Renal cortex interstitium (tissue), 11 donors: ENCODE measurements at regions not wholly inside any gene's neighbourhood (a gene's known extent, or its start where the extent isn't known, plus 50 kb on each side); places are given as distances from the start of the nearest gene placed in this dataset.
A peak's percentile ranks its signal among the peaks of the same experiment; 100 is the strongest.
"Not testable (repeated sequence)": the region's sequence is repeated elsewhere in the genome, so short reads cannot be mapped to it uniquely, and the experiment has no call there.

Source experiments
- DNase-seq, 11 donors: peaks; one replicate each; pipeline ENCODE4 v3.0.0-alpha.2; 2013; ENCODE audit warnings: low read depth in 9 of 11, low spot score in 4 of 11; ENCODE audit errors: extremely low read depth in 1 of 11

DNA sequence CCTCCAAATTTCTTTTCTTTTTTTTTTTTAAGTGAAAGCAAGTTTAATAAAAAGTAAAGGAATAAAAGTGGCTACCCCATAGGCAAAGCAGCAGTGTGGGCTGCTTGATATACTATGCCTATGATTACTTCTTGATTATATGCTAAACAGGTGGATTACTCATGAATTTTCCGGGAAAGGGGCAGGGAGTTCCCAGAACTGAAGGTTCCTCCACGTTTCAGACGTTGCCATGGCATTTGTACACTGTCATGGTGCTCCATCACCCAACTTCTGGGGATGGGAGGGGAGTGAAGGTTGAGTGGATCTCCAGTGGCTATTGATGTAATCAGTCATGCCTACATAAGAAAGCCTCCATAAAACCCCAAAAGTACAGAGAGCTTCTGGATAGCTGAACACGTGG, 176.2 kb downstream of the CYP26B1 start:
- no peak for DNase-seq

DNA sequence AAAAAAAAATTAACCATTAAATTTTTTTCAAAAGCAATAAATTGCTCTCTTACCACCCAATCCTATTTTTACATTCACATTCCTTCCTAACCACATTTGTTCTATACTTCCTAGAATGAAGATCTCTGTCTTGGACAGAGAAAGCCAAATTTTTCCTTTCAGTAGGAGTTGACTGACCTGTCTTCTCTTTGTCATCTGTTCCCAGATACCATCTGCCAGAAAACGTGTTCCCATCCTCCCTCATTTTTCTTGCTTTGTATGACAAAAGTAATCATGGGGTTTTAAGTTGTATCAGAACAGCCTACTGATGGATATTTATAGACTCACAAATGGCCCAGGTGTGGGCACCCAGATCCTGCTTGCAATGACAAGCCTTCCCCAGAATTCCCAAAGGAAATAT, 182.1 kb downstream of the CYP26B1 start:
- no peak for DNase-seq

GRCh38 chr2:71962911-71963694, 184.6 kb downstream of the CYP26B1 start:
- no peak for DNase-seq

DNA sequence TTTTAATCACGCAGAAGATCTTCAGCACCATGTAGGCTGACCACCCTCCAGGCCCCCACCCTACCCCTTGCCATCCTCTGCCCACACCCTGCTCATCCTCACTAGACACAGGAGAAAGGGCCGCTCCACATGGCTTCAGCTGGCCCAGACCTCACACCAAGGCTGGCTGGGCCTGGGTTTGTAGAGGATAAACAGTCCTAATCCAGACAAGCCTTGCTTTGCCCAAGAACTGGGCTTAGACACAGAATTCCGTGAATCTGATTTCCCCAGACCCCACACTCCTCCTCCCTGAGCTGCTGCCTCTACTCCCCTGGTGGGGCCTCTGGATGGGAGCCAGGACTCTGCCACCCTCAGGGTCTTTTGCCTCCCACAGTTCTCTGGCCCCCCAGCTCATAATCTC, 185.3 kb downstream of the CYP26B1 start:
- no peak for DNase-seq

DNA sequence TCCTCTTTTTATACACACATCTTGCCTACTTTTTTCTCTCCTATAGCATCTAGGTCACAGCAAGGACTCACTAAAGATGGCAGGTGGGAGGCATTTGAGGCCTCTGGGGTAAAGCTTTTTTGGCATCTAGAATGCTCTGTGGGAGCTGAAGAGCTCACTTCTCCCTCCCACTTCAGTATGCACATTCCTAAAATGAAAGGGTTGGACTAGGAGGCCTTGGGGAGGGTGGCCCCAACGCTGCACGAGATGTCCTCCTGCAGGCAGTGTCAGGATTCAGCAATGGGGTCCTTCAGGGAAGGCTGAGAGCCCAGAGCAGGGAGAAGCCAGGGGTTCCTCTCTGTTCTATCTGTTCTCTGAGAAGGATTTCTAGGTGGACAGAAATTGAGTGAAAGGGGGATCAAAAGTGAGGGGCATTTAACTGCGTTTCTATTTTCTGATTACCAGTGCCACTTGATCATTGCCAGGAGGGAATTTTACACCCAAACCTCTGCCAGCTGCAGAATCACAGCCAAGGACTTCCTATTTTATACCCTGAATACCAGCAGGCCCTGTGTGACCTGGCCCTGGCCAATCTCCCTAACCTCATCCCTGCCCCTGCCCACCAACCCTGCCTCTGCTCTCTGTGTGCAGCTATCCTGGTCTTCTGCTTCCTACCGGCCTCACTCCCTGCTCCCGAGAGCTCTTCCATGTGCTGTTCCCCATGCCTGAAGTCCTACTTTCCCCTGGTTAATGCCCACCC, 186.2 kb downstream of the CYP26B1 start:
- no peak for DNase-seq

GRCh38 chr2:71959494-71959893, 188.2 kb downstream of the CYP26B1 start:
- DNase-seq, result no peak

- not testable (repeated sequence) for DNase-seq
Measured at GRCh38 chr2:71958426-71958825, 189.2 kb downstream of the CYP26B1 start.

GRCh38 chr2:71952572-71953188, 195.0 kb downstream of the CYP26B1 start:
- DNase-seq, result no peak

DNA sequence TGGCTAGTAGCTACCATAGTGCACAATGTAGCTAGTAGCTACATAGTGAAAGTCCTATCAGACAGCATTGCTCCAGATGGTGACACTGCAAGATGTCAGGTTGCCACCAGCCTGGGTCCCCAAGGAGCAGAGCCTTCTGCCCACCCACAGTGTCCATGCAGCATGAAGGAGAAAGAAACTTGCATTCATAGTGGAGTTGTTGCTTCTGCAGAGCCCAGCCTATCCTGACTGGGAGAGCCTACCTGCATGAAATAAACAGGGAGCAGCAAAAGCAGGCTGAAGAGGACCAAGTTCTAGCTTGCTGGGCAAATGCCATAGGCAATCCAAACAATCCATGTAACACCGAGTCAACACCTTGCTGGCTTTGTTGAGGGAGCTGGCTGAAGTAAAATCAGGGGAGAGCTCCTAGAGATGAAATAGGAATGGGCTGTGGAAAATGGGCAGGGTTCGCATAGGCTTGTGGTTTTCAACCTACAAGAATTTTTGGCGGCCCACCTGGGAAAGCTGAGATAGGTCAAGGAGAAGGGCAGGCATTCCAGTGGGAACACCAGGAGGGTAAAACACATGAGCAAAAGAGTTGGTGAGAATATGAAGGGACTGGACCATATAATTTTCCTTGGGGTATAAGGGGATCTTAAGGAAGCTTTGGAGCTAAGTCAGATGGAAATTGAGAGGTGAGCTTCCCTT, 195.8 kb downstream of the CYP26B1 start:
- DNase-seq, result no peak

GRCh38 chr2:71951083-71951468, 196.6 kb downstream of the CYP26B1 start:
- no peak for DNase-seq

DNA sequence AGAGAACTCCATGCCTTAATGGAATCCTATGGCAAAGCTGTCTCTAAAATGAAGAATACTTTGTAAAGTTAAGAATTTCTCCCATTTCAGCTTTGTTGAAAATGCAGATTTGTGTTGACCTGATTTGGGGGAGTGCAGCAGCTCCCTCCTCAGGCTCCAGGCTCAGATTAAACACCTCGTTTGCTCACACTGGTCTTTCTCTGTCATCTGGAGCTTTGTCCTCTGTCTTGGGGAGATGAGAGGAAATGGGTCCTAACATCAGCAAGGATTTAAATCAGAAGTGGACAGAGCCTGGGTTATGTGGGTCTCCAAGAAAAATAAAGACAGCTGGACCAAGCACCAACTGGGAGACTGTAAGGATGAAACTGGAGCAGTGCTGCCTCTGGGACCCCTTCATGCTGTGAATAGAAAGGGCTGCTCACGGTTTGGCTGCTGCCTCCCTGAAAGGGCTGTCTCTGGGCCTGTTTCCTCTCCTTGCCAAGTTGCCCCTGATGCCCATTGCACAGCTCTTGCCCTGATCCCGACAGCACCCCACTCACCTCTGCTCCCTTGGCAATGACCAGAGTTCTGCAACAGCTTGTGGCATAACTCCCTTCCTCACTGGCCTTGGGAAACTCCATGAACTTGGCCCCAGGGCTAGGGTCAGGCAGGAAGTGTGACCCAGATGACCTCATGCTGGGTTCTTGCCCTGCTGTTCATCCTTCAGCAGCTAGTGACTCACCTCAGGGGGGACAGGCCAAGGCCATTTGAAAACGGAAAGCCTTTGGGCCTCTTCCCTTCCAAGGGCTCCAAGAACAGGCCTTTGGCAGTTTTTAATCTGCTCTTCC, 197.2 kb downstream of the CYP26B1 start:
- DNase-seq, result no peak

DNA sequence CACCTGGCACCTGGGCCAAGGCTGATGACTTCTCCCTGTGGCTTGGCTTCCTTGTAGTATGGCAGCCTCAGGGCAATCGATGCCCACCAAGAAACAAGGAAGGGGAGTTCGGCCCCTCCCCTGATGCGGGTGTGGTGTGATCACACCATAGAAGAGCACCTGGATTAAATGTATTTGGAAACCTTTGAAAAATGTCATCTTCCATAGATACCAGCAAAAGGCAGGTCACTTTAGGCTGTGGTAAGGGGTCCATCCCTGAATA, 198.2 kb downstream of the CYP26B1 start:
- no peak for DNase-seq

DNA sequence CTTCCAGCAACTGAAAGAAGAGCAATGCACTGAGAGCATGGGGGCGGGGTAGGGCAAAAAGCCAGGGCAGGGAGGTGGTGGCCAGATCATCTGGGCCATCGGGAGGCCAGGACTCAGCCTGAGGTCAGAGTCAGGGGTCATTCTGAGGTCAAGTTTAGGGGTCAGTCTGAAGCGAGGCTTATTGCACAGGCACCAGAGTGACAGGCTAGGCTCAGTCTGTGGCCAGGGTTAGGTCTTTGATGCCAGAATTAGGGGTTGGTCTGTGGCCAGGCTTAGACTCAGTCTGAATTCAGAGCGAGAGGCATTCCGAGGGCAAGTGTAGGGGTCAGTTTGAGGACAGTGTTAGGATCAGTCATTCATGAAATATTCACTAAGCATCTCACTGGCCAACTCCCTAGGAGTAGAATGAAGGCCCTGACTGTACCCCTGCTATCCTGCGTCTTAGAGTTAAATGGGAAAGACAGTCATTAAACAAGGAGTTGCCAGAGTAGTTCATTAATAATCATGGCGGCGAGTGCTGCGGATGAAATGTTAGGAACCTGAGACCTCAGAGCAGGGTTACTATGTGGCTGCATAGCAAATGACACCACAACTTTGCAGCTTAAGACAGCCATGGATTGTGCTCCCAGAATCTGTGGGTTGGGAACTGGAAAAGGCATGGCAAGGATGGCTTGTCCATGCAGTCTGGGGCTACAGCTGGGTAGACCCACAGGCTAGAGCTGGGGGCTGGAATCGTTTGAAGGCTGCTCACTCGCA, 198.7 kb downstream of the CYP26B1 start:
- DNase-seq, result no peak

- DNase-seq, result no peak
Measured at GRCh38 chr2:71947809-71948208, 199.9 kb downstream of the CYP26B1 start.

DNA sequence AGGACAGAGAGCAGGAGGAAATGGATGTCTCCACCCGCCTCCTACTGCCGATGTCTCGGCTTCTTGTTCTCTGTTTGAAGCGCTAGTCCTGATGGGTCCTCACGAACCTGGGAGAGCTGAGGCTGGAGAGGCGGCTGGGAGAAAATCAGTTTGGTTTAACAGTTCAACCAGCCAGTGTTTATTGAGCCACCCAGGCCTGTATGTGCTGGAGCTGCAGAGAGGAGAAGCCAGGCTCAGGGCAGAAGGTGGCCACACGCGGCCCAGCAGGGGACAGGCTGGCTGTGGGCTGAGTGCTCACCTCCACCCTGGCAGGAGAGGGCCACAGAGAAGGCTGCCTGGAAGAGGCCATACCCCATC, 202.1 kb downstream of the CYP26B1 start:
- DNase-seq, result no peak

DNA sequence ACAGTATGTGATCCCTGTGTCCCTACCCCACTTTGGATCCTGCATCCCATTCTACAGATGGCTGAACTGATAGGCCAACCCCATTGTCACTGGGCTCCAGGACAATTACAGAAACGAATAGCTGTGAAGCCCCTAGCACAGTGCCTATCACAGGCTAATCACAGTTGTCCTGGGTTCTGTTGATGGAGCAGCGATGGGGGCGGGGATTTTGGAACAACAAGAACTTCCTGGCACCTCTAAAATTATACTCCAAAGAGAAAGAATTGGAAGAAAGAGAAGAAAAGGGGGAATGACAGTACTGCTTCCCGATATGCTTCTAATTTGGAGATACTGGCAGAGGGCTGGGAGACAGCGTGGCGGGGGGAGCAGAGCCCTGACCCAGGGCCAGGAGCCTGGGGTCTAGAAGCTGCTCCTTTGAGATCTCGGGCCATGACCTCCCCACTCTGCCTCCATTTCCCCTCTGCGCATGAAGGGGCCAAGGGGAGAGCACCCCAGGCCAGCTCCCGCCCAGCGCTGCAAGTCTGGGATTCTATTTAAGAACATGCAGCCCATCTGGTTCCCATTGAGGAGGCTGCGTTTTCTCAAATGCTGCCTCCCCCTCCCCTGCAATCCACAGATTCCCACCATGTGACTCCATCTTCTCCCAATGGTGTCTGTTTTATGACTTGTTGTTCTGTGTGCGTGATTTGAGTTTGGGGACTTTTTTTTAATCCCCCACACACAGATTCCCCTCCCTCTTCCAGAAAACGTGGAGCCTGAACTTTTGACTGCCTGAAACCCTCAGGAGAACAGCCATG, 202.7 kb downstream of the CYP26B1 start:
- peak in 3 of 11 donors; percentile 54 to 58 (median 57) for DNase-seq

DNA sequence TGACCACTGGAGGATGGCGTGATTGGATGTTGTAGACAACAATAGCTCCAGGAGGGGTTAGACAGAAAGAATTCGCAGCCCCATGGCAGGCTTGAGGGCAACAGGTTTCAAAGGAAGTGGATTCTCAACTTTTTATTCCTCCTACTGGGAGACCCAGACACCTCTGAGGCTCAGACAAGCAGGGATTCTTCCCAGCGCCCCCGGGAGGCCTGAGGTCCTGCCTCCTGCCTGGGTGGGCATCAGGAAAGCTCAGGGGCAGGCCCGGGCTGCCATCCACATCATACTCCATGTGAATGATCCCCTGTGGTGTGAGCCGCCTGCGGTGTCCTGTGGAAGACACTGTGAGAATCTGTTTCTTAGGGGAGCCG, 203.5 kb downstream of the CYP26B1 start:
- no peak for DNase-seq
